ENCODE measurements at regions not wholly inside any gene's neighbourhood (a gene's known extent, or its start where the extent isn't known, plus 50 kb on each side); places are given as distances from the start of the nearest gene placed in this dataset.

DNA sequence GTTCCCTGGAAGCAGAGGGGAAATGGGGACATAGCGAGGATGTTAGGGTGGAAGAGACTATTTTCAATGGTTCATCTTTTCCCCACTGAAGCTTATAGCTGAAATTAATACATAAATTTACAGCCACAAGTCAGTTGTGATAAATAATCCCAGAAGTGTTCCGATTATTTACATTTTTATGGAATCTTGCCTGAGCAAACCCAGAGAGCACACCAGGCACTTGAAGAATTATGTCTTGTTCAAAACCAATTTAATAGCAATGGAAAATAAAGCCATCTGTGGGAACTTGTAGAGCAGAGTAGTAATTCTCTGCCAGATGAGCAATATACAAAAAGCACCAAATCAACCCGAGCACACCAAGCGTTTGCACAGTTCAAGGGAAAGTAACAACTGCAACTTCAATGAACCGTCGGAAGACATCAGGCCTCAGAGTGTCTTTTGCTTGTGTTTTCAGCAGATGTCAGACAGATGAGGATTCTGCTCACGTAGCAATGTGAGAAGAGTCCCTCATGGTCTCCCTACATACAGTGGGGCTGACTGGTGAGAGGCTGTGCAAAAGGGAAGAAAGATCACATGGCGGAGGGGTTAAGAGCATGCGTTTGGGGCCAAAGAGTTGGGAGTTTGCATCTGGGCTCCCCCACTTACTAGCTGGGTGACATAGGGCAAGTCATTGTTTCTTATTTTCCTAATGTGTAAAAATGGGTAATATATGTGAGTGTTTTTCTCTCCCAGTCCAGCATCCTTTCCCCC lies 148.7 kb upstream of the HS3ST2 start:
- H2AK5ac ChIP-seq (ENCODE audit: low read length, severe bottlenecking) = no peak overlapping the region
- no peak for DNase-seq
- no peaks in the 10 kb centered on the region for H3K36me3 ChIP-seq (ENCODE audit: control insufficient read depth in 1 of 2, insufficient read depth in 2 of 2, low read depth in 1 of 2, low read length in 2 of 2)
- peaks cover 16 to 57% of the 10 kb centered on the region in 2 experiments for H3K27me3 ChIP-seq (ENCODE audit: control insufficient read depth in 1 of 2, insufficient read depth in 1 of 2, low read length in 2 of 2)
- H2BK5ac ChIP-seq (ENCODE audit: low read depth, low read length, poor library complexity, severe bottlenecking) = no peak overlapping the region
- no peak overlapping the region for H3K23ac ChIP-seq (ENCODE audit: low read length in 2 of 2)
- H3K14ac ChIP-seq (ENCODE audit: low read length in 2 of 2) = no peak overlapping the region
- no peak overlapping the region for H2BK15ac ChIP-seq (ENCODE audit: low read depth, poor library complexity, severe bottlenecking)
- no peak overlapping the region for H2BK12ac ChIP-seq (ENCODE audit: low read length in 2 of 2)
- H3K4me2 ChIP-seq (ENCODE audit: low read length, poor library complexity, severe bottlenecking) = no peak overlapping the region
- no peaks in the 10 kb centered on the region for H3K79me1 ChIP-seq (replicated peaks; ENCODE audit: low read length, poor library complexity, severe bottlenecking)
- H3K18ac ChIP-seq (ENCODE audit: low read depth in 1 of 2, low read length in 2 of 2) = no peak overlapping the region
- no peak overlapping the region for H2AFZ ChIP-seq (ENCODE audit: low read depth, low read length)
- no peak overlapping the region for H4K91ac ChIP-seq (ENCODE audit: low read length)
- H3K4me1 ChIP-seq (ENCODE audit: control insufficient read depth, insufficient read depth, low read depth, low read length) = no peaks in the 10 kb centered on the region
- H2BK120ac ChIP-seq (ENCODE audit: low read depth, low read length) = no peak overlapping the region
- no peak overlapping the region for H3K4ac ChIP-seq (ENCODE audit: low read depth in 1 of 2, low read length in 2 of 2)
- H3K9me3 ChIP-seq (ENCODE audit: control insufficient read depth, low read length) = peaks cover 8% of the 10 kb centered on the region
- H3K9ac ChIP-seq (ENCODE audit: low read length) = no peak overlapping the region
- no peak overlapping the region for H3K4me3 ChIP-seq (ENCODE audit: insufficient read depth in 1 of 2, low read depth in 1 of 2, low read length in 2 of 2)
- H3K27ac ChIP-seq (ENCODE audit: low read length, poor library complexity, severe bottlenecking) = no peak overlapping the region
- 87% methylated on average over 8 of the region's 9 CpGs for WGBS
- no peak overlapping the region for H4K8ac ChIP-seq (ENCODE audit: low read length)

DNA sequence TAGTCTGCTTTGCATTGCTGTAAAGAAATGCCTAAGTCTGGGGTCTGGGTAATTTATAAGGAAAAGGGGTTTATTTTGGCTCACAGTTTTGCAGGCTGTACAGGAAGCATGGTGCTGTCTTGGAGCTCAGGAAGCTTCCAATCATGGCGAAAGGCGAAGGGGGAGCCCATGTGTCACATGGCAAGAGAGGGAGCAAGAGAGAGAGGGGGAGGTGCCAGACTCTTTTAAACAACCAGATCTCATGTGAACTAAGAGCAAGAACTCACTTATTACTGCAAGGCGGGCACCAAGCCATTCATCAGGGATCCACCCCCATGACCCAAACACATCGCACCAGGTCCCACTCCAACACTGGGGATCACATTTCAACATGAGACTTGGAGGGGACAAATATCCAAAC lies 148.2 kb upstream of the HS3ST2 start:
- H3K4me2 ChIP-seq (ENCODE audit: low read length, poor library complexity, severe bottlenecking) = no peak overlapping the region
- no peak overlapping the region for H2AFZ ChIP-seq (ENCODE audit: low read depth, low read length)
- no peak overlapping the region for H4K8ac ChIP-seq (ENCODE audit: low read length)
- 89% methylated on average over 4 of the region's 4 CpGs for WGBS
- no peak overlapping the region for H3K4ac ChIP-seq (ENCODE audit: low read depth in 1 of 2, low read length in 2 of 2)
- H3K4me3 ChIP-seq (ENCODE audit: insufficient read depth in 1 of 2, low read depth in 1 of 2, low read length in 2 of 2) = no peak overlapping the region
- no peak overlapping the region for H3K18ac ChIP-seq (ENCODE audit: low read depth in 1 of 2, low read length in 2 of 2)
- peaks cover 16 to 51% of the 10 kb centered on the region in 2 experiments for H3K27me3 ChIP-seq (ENCODE audit: control insufficient read depth in 1 of 2, insufficient read depth in 1 of 2, low read length in 2 of 2)
- H4K91ac ChIP-seq (ENCODE audit: low read length) = no peak overlapping the region
- H2BK120ac ChIP-seq (ENCODE audit: low read depth, low read length) = no peak overlapping the region
- H3K79me1 ChIP-seq (replicated peaks; ENCODE audit: low read length, poor library complexity, severe bottlenecking) = no peaks in the 10 kb centered on the region
- no peak for DNase-seq
- H2BK5ac ChIP-seq (ENCODE audit: low read depth, low read length, poor library complexity, severe bottlenecking) = no peak overlapping the region
- no peaks in the 10 kb centered on the region for H3K4me1 ChIP-seq (ENCODE audit: control insufficient read depth, insufficient read depth, low read depth, low read length)
- H2AK5ac ChIP-seq (ENCODE audit: low read length, severe bottlenecking) = no peak overlapping the region
- H3K14ac ChIP-seq (ENCODE audit: low read length in 2 of 2) = no peak overlapping the region
- H3K27ac ChIP-seq (ENCODE audit: low read length, poor library complexity, severe bottlenecking) = no peak overlapping the region
- H3K9me3 ChIP-seq (ENCODE audit: control insufficient read depth, low read length) = peaks cover 8% of the 10 kb centered on the region
- no peak overlapping the region for H3K9ac ChIP-seq (ENCODE audit: low read length)
- H3K36me3 ChIP-seq (ENCODE audit: control insufficient read depth in 1 of 2, insufficient read depth in 2 of 2, low read depth in 1 of 2, low read length in 2 of 2) = no peaks in the 10 kb centered on the region
- H2BK12ac ChIP-seq (ENCODE audit: low read length in 2 of 2) = no peak overlapping the region
- no peak overlapping the region for H3K23ac ChIP-seq (ENCODE audit: low read length in 2 of 2)
- H2BK15ac ChIP-seq (ENCODE audit: low read depth, poor library complexity, severe bottlenecking) = no peak overlapping the region

DNA sequence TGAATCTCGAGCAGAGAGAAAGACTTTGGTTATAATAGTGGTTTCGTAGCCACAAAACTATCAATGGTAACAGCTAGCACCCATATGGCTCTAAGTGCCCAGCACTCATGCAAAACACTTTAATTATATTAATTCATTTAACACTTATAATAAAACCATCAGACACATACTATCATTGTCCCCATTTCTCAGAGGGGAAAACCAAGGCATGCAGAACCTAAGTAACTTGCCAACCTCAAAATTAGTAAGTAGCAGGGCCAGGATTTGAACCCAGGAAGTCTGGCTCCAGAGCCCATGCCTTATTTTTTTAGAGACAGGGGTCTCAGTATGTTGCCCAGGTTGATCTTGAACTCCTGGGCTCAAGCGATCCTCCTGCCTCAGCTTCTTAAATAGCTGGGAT lies 145.6 kb upstream of the HS3ST2 start:
- Histone ChIP-seq H3K36me3 (ENCODE audit: control insufficient read depth in 1 of 2, insufficient read depth in 2 of 2, low read depth in 1 of 2, low read length in 2 of 2) (no peaks in the 10 kb centered on the region), H3K4me1 (ENCODE audit: control insufficient read depth, insufficient read depth, low read depth, low read length) (no peaks in the 10 kb centered on the region), H2BK120ac (ENCODE audit: low read depth, low read length) (no peak overlapping the region), H3K4ac (ENCODE audit: low read depth in 1 of 2, low read length in 2 of 2) (no peak overlapping the region), H2BK15ac (ENCODE audit: low read depth, poor library complexity, severe bottlenecking) (no peak overlapping the region), H2AK5ac (ENCODE audit: low read length, severe bottlenecking) (no peak overlapping the region), H3K79me1 (replicated peaks; ENCODE audit: low read length, poor library complexity, severe bottlenecking) (no peaks in the 10 kb centered on the region), H2BK12ac (ENCODE audit: low read length in 2 of 2) (no peak overlapping the region), H3K9ac (ENCODE audit: low read length) (no peak overlapping the region), H4K91ac (ENCODE audit: low read length) (no peak overlapping the region), H2AFZ (ENCODE audit: low read depth, low read length) (no peak overlapping the region), H3K27ac (ENCODE audit: low read length, poor library complexity, severe bottlenecking) (no peak overlapping the region), H3K4me2 (ENCODE audit: low read length, poor library complexity, severe bottlenecking) (no peak overlapping the region), H3K9me3 (ENCODE audit: control insufficient read depth, low read length) (no peaks in the 10 kb centered on the region), H3K18ac (ENCODE audit: low read depth in 1 of 2, low read length in 2 of 2) (no peak overlapping the region), H3K4me3 (ENCODE audit: insufficient read depth in 1 of 2, low read depth in 1 of 2, low read length in 2 of 2) (no peak overlapping the region), H3K14ac (ENCODE audit: low read length in 2 of 2) (no peak overlapping the region), H3K23ac (ENCODE audit: low read length in 2 of 2) (no peak overlapping the region), H3K27me3 (ENCODE audit: control insufficient read depth in 1 of 2, insufficient read depth in 1 of 2, low read length in 2 of 2) (peaks cover 17 to 46% of the 10 kb centered on the region in 2 experiments), H2BK5ac (ENCODE audit: low read depth, low read length, poor library complexity, severe bottlenecking) (no peak overlapping the region), H4K8ac (ENCODE audit: low read length) (no peak overlapping the region)
- WGBS = 63% methylated on average over 3 of the region's 3 CpGs
- no peak for DNase-seq

DNA sequence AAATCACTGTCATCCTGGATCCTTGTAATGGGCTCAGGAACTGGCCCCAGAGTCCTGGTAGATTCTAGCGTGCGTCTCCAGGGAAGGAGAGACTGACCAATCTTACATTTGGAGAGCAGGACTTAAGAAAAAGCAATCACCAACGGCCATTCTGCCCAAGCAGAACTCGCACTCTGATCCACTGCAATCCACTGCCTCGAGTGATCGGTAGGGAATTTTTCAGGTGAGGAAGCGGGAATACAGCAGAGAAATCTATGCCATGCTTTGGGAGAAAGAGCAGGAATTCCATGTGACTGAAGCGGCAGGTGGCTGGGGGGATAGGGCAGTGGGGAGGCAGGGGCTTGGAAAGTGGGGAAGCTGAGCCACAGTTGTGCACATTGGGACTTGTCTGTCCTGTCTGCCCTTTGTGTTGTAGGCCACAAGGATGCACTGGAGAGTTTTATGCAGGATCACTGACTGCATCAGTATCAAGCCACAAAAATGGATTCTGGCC lies 143.9 kb upstream of the HS3ST2 start:
- Histone ChIP-seq H2BK120ac (ENCODE audit: low read depth, low read length) (no peak overlapping the region), H3K9ac (ENCODE audit: low read length) (no peak overlapping the region), H2BK15ac (ENCODE audit: low read depth, poor library complexity, severe bottlenecking) (no peak overlapping the region), H2AFZ (ENCODE audit: low read depth, low read length) (no peak overlapping the region), H3K4ac (ENCODE audit: low read depth in 1 of 2, low read length in 2 of 2) (no peak overlapping the region), H4K91ac (ENCODE audit: low read length) (no peak overlapping the region), H4K8ac (ENCODE audit: low read length) (no peak overlapping the region), H3K36me3 (ENCODE audit: control insufficient read depth in 1 of 2, insufficient read depth in 2 of 2, low read depth in 1 of 2, low read length in 2 of 2) (no peaks in the 10 kb centered on the region), H3K27ac (ENCODE audit: low read length, poor library complexity, severe bottlenecking) (no peak overlapping the region), H3K14ac (ENCODE audit: low read length in 2 of 2) (no peak overlapping the region), H2BK5ac (ENCODE audit: low read depth, low read length, poor library complexity, severe bottlenecking) (no peak overlapping the region), H3K4me2 (ENCODE audit: low read length, poor library complexity, severe bottlenecking) (no peak overlapping the region), H3K4me3 (ENCODE audit: insufficient read depth in 1 of 2, low read depth in 1 of 2, low read length in 2 of 2) (no peak overlapping the region), H2BK12ac (ENCODE audit: low read length in 2 of 2) (no peak overlapping the region), H2AK5ac (ENCODE audit: low read length, severe bottlenecking) (no peak overlapping the region), H3K9me3 (ENCODE audit: control insufficient read depth, low read length) (no peaks in the 10 kb centered on the region), H3K27me3 (ENCODE audit: control insufficient read depth in 1 of 2, insufficient read depth in 1 of 2, low read length in 2 of 2) (peaks cover 10 to 41% of the 10 kb centered on the region in 2 experiments), H3K79me1 (replicated peaks; ENCODE audit: low read length, poor library complexity, severe bottlenecking) (no peaks in the 10 kb centered on the region), H3K4me1 (ENCODE audit: control insufficient read depth, insufficient read depth, low read depth, low read length) (no peaks in the 10 kb centered on the region), H3K18ac (ENCODE audit: low read depth in 1 of 2, low read length in 2 of 2) (no peak overlapping the region), H3K23ac (ENCODE audit: low read length in 2 of 2) (no peak overlapping the region)
- no peak for DNase-seq
- WGBS = 93% methylated on average over 8 of the region's 8 CpGs

Measured in mesenchymal stem cell (in vitro differentiated cells and primary cell).